Thyroid gland (tissue), 4 donors: ENCODE measurements at regions not wholly inside any gene's neighbourhood (a gene's known extent, or its start where the extent isn't known, plus 50 kb on each side); places are given as distances from the start of the nearest gene placed in this dataset.
"Not testable (repeated sequence)": the region's sequence is repeated elsewhere in the genome, so short reads cannot be mapped to it uniquely, and the experiment has no call there.

ENCODE experiments used
- CTCF ChIP-seq, 6 experiments: fragments of 200-600 bp in 3 of 6; fragments of 450-650 bp in 3 of 6; sonication (generic) in 3 of 6; IDR thresholded peaks; one replicate each; pipeline ENCODE4 v1.5.1; 2016 to 2019; ENCODE audit warnings: antibody characterized with exemption in 6 of 6, mild to moderate bottlenecking in 2 of 6, inconsistent platforms in 1 of 6, moderate library complexity in 1 of 6
- POLR2A ChIP-seq, 2 donors: fragments of 450-650 bp; IDR thresholded peaks; one replicate each; pipeline ENCODE4 v1.6.1; 2017; ENCODE audit warnings: antibody characterized with exemption in 2 of 2, mild to moderate bottlenecking in 2 of 2, moderate library complexity in 1 of 2

GRCh38 chr15:25253048-25253973 is 185.5 kb downstream of the UBE3A start:
- not testable (repeated sequence) for TF ChIP-seq CTCF, POLR2A (IDR thresholded peaks at IDR 0.05)
